OCI-LY7 (cell line): ENCODE measurements at regions not wholly inside any gene's neighbourhood (a gene's known extent, or its start where the extent isn't known, plus 50 kb on each side); places are given as distances from the start of the nearest gene placed in this dataset.

Source experiments
- BruUV-seq: library from RNA; stranded (reverse); fragments of 400-500 nt; replicated peaks from 2 replicates; lab custom pipeline; 2021; lab: Mats Ljungman, UMichigan
- CTCF ChIA-PET: fragments of 300-600 bp; sonication (Branson Sonifier 250); formaldehyde crosslinking; loops from one replicate; lab custom pipeline; 2022; ENCODE audit warnings: antibody characterized with exemption; ENCODE audit not compliant: unreplicated experiment; lab: Charles Lee
- POLR2A ChIA-PET: fragments of 300-600 bp; sonication (Branson Sonifier 250); formaldehyde crosslinking; loops from one replicate; lab custom pipeline; 2022; ENCODE audit warnings: antibody characterized with exemption; lab: Charles Lee
- DNase-seq: peaks from one replicate; pipeline ENCODE4 v3.0.0-alpha.2; 2015; ENCODE audit warnings: low spot score
- H2AFZ ChIP-seq: fragments of 200-600 bp; sonication (generic), shearing (Covaris generic); 2 replicates; pipeline ENCODE4 v1.6.1; 2014; ENCODE audit warnings: mild to moderate bottlenecking, antibody characterized with exemption, low read length, moderate library complexity
- H3K27ac ChIP-seq: fragments of 200-600 bp; sonication (generic); 2 replicates; pipeline ENCODE4 v1.5.1; 2014; ENCODE audit warnings: mixed run types, low read depth, mild to moderate bottlenecking, moderate library complexity, low read length, inconsistent platforms; ENCODE audit not compliant: poor library complexity, severe bottlenecking
- H3K36me3 ChIP-seq: fragments of 200-600 bp; sonication (generic); 2 replicates; pipeline ENCODE4 v1.6.1; 2014; ENCODE audit warnings: mild to moderate bottlenecking, antibody characterized with exemption, low read length, moderate library complexity, mixed read lengths; ENCODE audit not compliant: insufficient read depth
- H3K4me1 ChIP-seq: fragments of 200-600 bp; sonication (generic); 2 replicates; pipeline ENCODE4 v1.5.1; 2014; ENCODE audit warnings: mild to moderate bottlenecking, low read length; ENCODE audit not compliant: insufficient read depth, poor library complexity, severe bottlenecking
- H3K4me2 ChIP-seq: fragments of 200-600 bp; sonication (generic); 2 replicates; pipeline ENCODE4 v1.6.1; 2014; ENCODE audit warnings: mild to moderate bottlenecking, low read length
- H3K4me3 ChIP-seq: fragments of 200-600 bp; sonication (generic); 2 replicates; pipeline ENCODE4 v1.5.1; 2014; ENCODE audit warnings: mild to moderate bottlenecking, low read depth, low read length; ENCODE audit not compliant: poor library complexity, severe bottlenecking
- H3K79me2 ChIP-seq: fragments of 200-600 bp; sonication (generic); 2 replicates; pipeline ENCODE4 v1.6.1; 2016; ENCODE audit warnings: low read depth, mild to moderate bottlenecking, low read length, moderate library complexity, mixed read lengths; ENCODE audit not compliant: insufficient read depth
- H3K9me2 ChIP-seq: fragments of 200-600 bp; sonication (generic); 2 replicates; pipeline ENCODE4 v1.6.1; 2016; ENCODE audit warnings: mild to moderate bottlenecking, low read length, mixed read lengths; ENCODE audit not compliant: insufficient read depth
- H3K9me3 ChIP-seq: fragments of 200-600 bp; sonication (generic); 2 replicates; pipeline ENCODE4 v1.6.1; 2014; ENCODE audit warnings: mild to moderate bottlenecking, mixed run types, low read length, mixed read lengths
- H4K20me1 ChIP-seq: fragments of 200-600 bp; sonication (generic); 2 replicates; pipeline ENCODE4 v1.6.1; 2014; ENCODE audit warnings: mild to moderate bottlenecking, antibody characterized with exemption, low read length, moderate library complexity, mixed read lengths; ENCODE audit not compliant: insufficient read depth
- EZH2phosphoT487 ChIP-seq: fragments of 200-600 bp; sonication (generic); IDR thresholded peaks from 2 replicates; pipeline ENCODE4 v1.6.1; 2018; ENCODE audit warnings: low read depth, borderline replicate concordance, mild to moderate bottlenecking, mixed run types, antibody characterized with exemption, low read length, moderate library complexity, mixed read lengths
- intact Hi-C: fragments of 100-400 bp; cut with micrococcal nuclease; formaldehyde crosslinking; loops from one replicate; pipeline ENCODE4 v1.10.0; 2022; ENCODE audit not compliant: unreplicated experiment
- TF ChIP-seq, protein P1 (sequence below): fragments of 200-600 bp; sonication (generic); conservative IDR thresholded peaks from 2 replicates; pipeline ENCODE4 v1.5.1; 2014; ENCODE audit warnings: mild to moderate bottlenecking, antibody characterized with exemption, low read length, moderate library complexity, mixed read lengths

DNA sequence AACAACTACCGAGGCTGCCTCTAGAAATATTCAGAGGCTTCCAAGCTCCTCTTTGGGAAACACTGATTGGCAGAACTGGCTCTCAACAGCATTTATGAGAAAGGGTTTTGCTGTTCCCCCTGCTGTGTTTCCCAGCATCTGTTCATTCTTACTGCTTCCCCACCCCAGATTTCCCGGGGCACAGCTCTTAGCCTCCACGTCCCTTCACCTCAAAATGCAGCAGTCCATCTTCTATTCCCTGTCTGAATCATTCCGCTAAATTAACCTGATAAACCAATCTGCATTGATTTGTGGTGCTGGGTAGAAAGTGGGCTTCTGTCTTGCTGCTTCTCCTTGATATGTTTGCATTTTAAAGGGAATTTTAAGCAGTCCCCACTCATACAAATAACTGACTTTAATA, 67.4 kb downstream of the PLK2 start:
- no peaks in the 10 kb centered on the region for H3K79me2 ChIP-seq
- ChIA-PET CTCF (no interaction called here), POLR2A (interaction anchor here (0.7 kb wide), 1 partner anchor 29 kb away, joined by 3 read pairs; no protein-coding TSS in a partner anchor)
- no peaks in the 10 kb centered on the region for H3K9me3 ChIP-seq
- no peak overlapping the region for H3K4me3 ChIP-seq
- no peaks in the 10 kb centered on the region for H3K9me2 ChIP-seq
- no peak overlapping the region for H2AFZ ChIP-seq
- no peak for DNase-seq
- H3K4me2 ChIP-seq, result no peak overlapping the region
- no peaks in the 10 kb centered on the region for H4K20me1 ChIP-seq
- intact Hi-C loops, result no loop called here
- no TSS peak for BruUV-seq
- no peaks in the 10 kb centered on the region for H3K4me1 ChIP-seq
- no peak overlapping the region for H3K27ac ChIP-seq
- no peaks in the 10 kb centered on the region for H3K36me3 ChIP-seq
- TF ChIP-seq, protein P1, sequence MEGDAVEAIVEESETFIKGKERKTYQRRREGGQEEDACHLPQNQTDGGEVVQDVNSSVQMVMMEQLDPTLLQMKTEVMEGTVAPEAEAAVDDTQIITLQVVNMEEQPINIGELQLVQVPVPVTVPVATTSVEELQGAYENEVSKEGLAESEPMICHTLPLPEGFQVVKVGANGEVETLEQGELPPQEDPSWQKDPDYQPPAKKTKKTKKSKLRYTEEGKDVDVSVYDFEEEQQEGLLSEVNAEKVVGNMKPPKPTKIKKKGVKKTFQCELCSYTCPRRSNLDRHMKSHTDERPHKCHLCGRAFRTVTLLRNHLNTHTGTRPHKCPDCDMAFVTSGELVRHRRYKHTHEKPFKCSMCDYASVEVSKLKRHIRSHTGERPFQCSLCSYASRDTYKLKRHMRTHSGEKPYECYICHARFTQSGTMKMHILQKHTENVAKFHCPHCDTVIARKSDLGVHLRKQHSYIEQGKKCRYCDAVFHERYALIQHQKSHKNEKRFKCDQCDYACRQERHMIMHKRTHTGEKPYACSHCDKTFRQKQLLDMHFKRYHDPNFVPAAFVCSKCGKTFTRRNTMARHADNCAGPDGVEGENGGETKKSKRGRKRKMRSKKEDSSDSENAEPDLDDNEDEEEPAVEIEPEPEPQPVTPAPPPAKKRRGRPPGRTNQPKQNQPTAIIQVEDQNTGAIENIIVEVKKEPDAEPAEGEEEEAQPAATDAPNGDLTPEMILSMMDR, result no peak
- TF ChIP-seq EZH2phosphoT487, result no peak

DNA sequence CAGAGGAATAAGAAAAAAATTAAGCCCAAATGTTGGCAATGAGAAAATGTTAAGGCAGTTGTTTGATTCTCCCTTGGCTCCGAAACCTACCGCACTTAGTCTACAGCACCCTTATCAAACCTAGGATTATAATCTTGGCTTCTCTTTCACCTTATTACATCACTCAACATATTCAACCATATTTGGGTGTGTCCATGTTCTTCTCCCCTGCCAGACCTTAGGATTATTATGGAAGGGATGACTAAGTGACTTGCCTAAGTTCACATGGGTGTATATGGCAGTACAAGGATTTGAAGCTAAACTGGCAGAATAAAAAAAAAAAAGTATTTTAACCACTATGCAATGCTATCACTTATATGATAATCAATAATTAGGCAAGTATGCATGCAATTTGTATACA, 76.4 kb downstream of the PLK2 start:
- no peak for DNase-seq
- TF ChIP-seq, protein P1, result no peak
- TF ChIP-seq EZH2phosphoT487, result no peak
- Histone ChIP-seq H3K9me2 (no peaks in the 10 kb centered on the region), H3K4me3 (no peak overlapping the region), H2AFZ (no peak overlapping the region), H3K4me2 (no peak overlapping the region), H3K9me3 (peaks cover 14% of the 10 kb centered on the region), H4K20me1 (no peaks in the 10 kb centered on the region), H3K79me2 (no peaks in the 10 kb centered on the region), H3K36me3 (no peaks in the 10 kb centered on the region), H3K27ac (no peak overlapping the region), H3K4me1 (no peaks in the 10 kb centered on the region)
- intact Hi-C loops, result no loop called here
- POLR2A ChIA-PET, result no interaction called here
- CTCF ChIA-PET, result no interaction called here
- BruUV-seq, result no TSS peak

DNA sequence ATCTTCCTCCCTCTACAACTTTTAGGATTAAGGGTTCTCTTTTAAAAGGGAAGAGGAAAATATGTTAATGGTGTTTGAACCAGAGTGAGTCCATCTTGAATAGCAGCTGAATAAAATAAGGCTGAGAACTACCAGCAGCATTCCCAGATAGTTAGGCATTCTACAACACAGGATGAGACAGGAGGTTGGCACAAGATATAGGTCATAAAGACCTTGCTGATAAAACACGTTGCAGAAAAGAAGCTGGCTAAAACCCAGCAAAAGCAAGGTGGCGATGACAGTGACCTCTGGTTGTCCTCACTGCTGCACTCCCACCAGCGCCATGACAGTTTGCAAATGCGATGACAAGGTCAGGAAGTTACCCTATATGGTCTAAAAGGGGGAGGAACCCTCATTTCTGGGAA, 77.8 kb downstream of the PLK2 start:
- H3K4me2 ChIP-seq, result no peak overlapping the region
- no peaks in the 10 kb centered on the region for H3K79me2 ChIP-seq
- no peaks in the 10 kb centered on the region for H3K9me2 ChIP-seq
- TF ChIP-seq, protein P1, result no peak
- H3K4me1 ChIP-seq, result no peaks in the 10 kb centered on the region
- H3K27ac ChIP-seq, result no peak overlapping the region
- DNase-seq, result no peak
- ChIA-PET POLR2A (interaction anchor here (0.5 kb wide), 1 partner anchor 603 kb away, joined by 3 read pairs; no protein-coding TSS in a partner anchor), CTCF (no interaction called here)
- H2AFZ ChIP-seq, result no peak overlapping the region
- no peak overlapping the region for H3K4me3 ChIP-seq
- no peaks in the 10 kb centered on the region for H4K20me1 ChIP-seq
- no peaks in the 10 kb centered on the region for H3K36me3 ChIP-seq
- no TSS peak for BruUV-seq
- H3K9me3 ChIP-seq, result peaks cover 15% of the 10 kb centered on the region
- intact Hi-C loops, result no loop called here
